ENCODE measurements at regions not wholly inside any gene's neighbourhood (a gene's known extent, or its start where the extent isn't known, plus 50 kb on each side); places are given as distances from the start of the nearest gene placed in this dataset.

GRCh38 chr4:166673911-166674310 lies 560.4 kb downstream of the SPOCK3 start:
- POLR2A ChIA-PET, result no interaction called here
- Histone ChIP-seq H3K27me3 (ENCODE audit: control insufficient read depth in 2 of 2, insufficient read depth in 2 of 2, low read length in 2 of 2) (no peaks in the 10 kb centered on the region), H3K4me3 (no peak overlapping the region), H3K4me1 (replicated peaks in 1 of 2; ENCODE audit: control insufficient read depth in 2 of 2, insufficient read depth in 2 of 2, low read length in 2 of 2) (no peaks in the 10 kb centered on the region), H2AFZ (ENCODE audit: low read depth, low read length) (no peak overlapping the region), H4K20me1 (replicated peaks; ENCODE audit: control insufficient read depth, insufficient read depth, low read length) (no peaks in the 10 kb centered on the region), H3K9me1 (ENCODE audit: control insufficient read depth, insufficient read depth, low read length) (no peaks in the 10 kb centered on the region), H3K4me2 (ENCODE audit: insufficient read depth, low read length) (no peak overlapping the region), H3K36me3 (ENCODE audit: control insufficient read depth, insufficient read depth, low read length) (no peaks in the 10 kb centered on the region), H3K9ac (ENCODE audit: insufficient read depth in 1 of 2, low read depth in 2 of 2, low read length in 2 of 2) (no peak overlapping the region), H3K27ac (ENCODE audit: extremely low read depth, low read depth, low read length) (no peak overlapping the region), H3K9me3 (replicated peaks; ENCODE audit: control insufficient read depth, insufficient read depth, low read depth, low read length) (no peaks in the 10 kb centered on the region; the same call in 1 of the 2 replicates), H3K79me2 (ENCODE audit: control insufficient read depth, insufficient read depth, low read length) (no peaks in the 10 kb centered on the region)
- 0% methylated on average over 1 of the region's 1 CpG for WGBS (ENCODE audit: insufficient coverage, low coverage, missing lambda C conversion rate)
- no peak for FAIRE-seq
- intact Hi-C loops (cut with micrococcal nuclease) (no loop called here), in situ Hi-C loops (cut with MboI) (no loop called here)
- DNase-seq (ENCODE audit: extremely low read depth in 1 of 4, low spot score in 3 of 4), result no peak
- no TSS peak for BruUV-seq (replicated peaks)
- no peak for ATAC-seq
- CTCF ChIA-PET (ENCODE audit: low intra/inter-chr PET ratio), result no interaction called here
- TF ChIP-seq NR3C1 (CRISPR knock-in tag; IDR thresholded peaks at IDR 0.05) (no peak), EP400 (IDR thresholded peaks at IDR 0.05) (no peak)

- no peak overlapping the region for H3K4me3 ChIP-seq
- no peak for DNase-seq (ENCODE audit: extremely low read depth in 1 of 4, low spot score in 3 of 4)
- FAIRE-seq, result no peak
- BruUV-seq (replicated peaks), result no TSS peak
- no peaks in the 10 kb centered on the region for H3K27me3 ChIP-seq (ENCODE audit: control insufficient read depth in 2 of 2, insufficient read depth in 2 of 2, low read length in 2 of 2)
- H3K79me2 ChIP-seq (ENCODE audit: control insufficient read depth, insufficient read depth, low read length), result no peaks in the 10 kb centered on the region
- ChIA-PET POLR2A (interaction anchor here (0.6 kb wide), 1 partner anchor 554 kb away, joined by 3 read pairs; no protein-coding TSS in a partner anchor), CTCF (ENCODE audit: low intra/inter-chr PET ratio) (no interaction called here)
- H3K4me2 ChIP-seq (ENCODE audit: insufficient read depth, low read length), result no peak overlapping the region
- no peaks in the 10 kb centered on the region for H3K9me1 ChIP-seq (ENCODE audit: control insufficient read depth, insufficient read depth, low read length)
- no peaks in the 10 kb centered on the region for H3K4me1 ChIP-seq (replicated peaks in 1 of 2; ENCODE audit: control insufficient read depth in 2 of 2, insufficient read depth in 2 of 2, low read length in 2 of 2)
- no peak for ATAC-seq
- intact Hi-C loops (cut with micrococcal nuclease) (no loop called here), in situ Hi-C loops (cut with MboI) (no loop called here)
- no peak overlapping the region for H3K9ac ChIP-seq (ENCODE audit: insufficient read depth in 1 of 2, low read depth in 2 of 2, low read length in 2 of 2)
- no peaks in the 10 kb centered on the region for H4K20me1 ChIP-seq (replicated peaks; ENCODE audit: control insufficient read depth, insufficient read depth, low read length)
- H2AFZ ChIP-seq (ENCODE audit: low read depth, low read length), result no peak overlapping the region
- WGBS (ENCODE audit: insufficient coverage, low coverage, missing lambda C conversion rate), result 0% methylated on average over 4 of the region's 4 CpGs
- no peaks in the 10 kb centered on the region; the same call in 1 of the 2 replicates for H3K9me3 ChIP-seq (replicated peaks; ENCODE audit: control insufficient read depth, insufficient read depth, low read depth, low read length)
- H3K27ac ChIP-seq (ENCODE audit: extremely low read depth, low read depth, low read length), result no peak overlapping the region
- no peaks in the 10 kb centered on the region for H3K36me3 ChIP-seq (ENCODE audit: control insufficient read depth, insufficient read depth, low read length)
- TF ChIP-seq SREBF2 (CRISPR knock-in tag; IDR thresholded peaks at IDR 0.05) (no peak), HDAC8 (tag; IDR thresholded peaks at IDR 0.05) (no peak), ZBTB11 (CRISPR knock-in tag; IDR thresholded peaks at IDR 0.05) (no peak), NCOA2 (IDR thresholded peaks at IDR 0.05; ENCODE audit: partially characterized antibody in 2 of 2) (no peak), MTA1 (IDR thresholded peaks at IDR 0.05; ENCODE audit: borderline replicate concordance) (no peak), EHMT2 (IDR thresholded peaks at IDR 0.05) (no peak), HDAC3 (IDR thresholded peaks at IDR 0.05; ENCODE audit: borderline replicate concordance, partially characterized antibody) (no peak), GTF3C2 (IDR thresholded peaks at IDR 0.05; ENCODE audit: borderline replicate concordance, extremely low read depth, insufficient read length) (no peak), PHB (CRISPR knock-in tag; IDR thresholded peaks at IDR 0.05) (no peak)
Measured at GRCh38 chr4:166675411-166675810, 558.9 kb downstream of the SPOCK3 start.
